Cardiac muscle cell (in vitro differentiated cells and primary cell): ENCODE measurements at regions not wholly inside any gene's neighbourhood (a gene's known extent, or its start where the extent isn't known, plus 50 kb on each side); places are given as distances from the start of the nearest gene placed in this dataset.
A peak's percentile ranks its signal among the peaks of the same experiment; 100 is the strongest.

Source experiments
- DNase-seq, 2 donors: peaks; one replicate each; pipeline versions ENCODE4 v3.0.0 to v3.0.0-alpha.2; 2010 to 2017; ENCODE audit warnings: low read depth in 1 of 2, low spot score in 1 of 2
- H3K27ac ChIP-seq: fragments of 200-600 bp; sonication (generic); 2 replicates; pipeline ENCODE4 v1.5.1; 2016
- H3K27me3 ChIP-seq: fragments of 200-600 bp; sonication (generic); 2 replicates; pipeline ENCODE4 v1.6.0; 2016; ENCODE audit warnings: control low read depth
- H3K36me3 ChIP-seq: fragments of 200-600 bp; sonication (generic); 2 replicates; pipeline ENCODE4 v1.5.1; 2016; ENCODE audit warnings: control low read depth
- H3K4me1 ChIP-seq: fragments of 200-600 bp; sonication (generic); 2 replicates; pipeline ENCODE4 v1.8.1; 2017; ENCODE audit warnings: low read depth, mild to moderate bottlenecking, mixed run types
- H3K4me3 ChIP-seq: fragments of 200-600 bp; sonication (generic); 2 replicates; pipeline ENCODE4 v1.5.1; 2016; ENCODE audit warnings: mild to moderate bottlenecking
- H3K9me3 ChIP-seq: fragments of 200-600 bp; sonication (generic); 2 replicates; pipeline ENCODE4 v1.5.1; 2017; ENCODE audit warnings: low read depth, mild to moderate bottlenecking, control low read depth
- CTCF ChIP-seq: IDR thresholded peaks from 2 replicates; pipeline ENCODE4 v1.5.1; 2012; ENCODE audit warnings: low read depth, mild to moderate bottlenecking, low read length

DNA sequence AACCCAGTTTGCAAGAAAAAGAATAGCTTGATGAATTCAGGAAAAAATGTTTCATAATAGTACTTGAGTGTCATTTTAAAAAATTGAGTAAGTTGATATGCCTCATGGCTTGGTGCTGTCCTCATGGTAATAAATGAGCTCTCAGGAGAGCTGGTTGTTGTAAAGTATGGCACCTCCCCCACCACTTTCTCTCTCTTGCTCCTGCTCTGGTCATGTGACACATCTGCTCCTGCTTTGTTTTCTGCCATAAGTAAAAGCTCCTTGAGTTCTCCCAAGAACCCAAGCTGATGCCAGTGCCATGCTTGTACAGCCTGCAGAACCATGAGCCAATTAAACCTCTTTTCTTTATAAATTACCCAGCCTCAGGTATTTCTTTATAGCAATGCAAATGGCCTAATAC, 108.8 kb upstream of the CRBN start:
- H3K27ac ChIP-seq: no peak overlapping the region
- no peaks in the 10 kb centered on the region for H3K27me3 ChIP-seq
- DNase-seq: peak in 1 of 2 donors; percentile 4
- H3K4me1 ChIP-seq: peaks cover 10% of the 10 kb centered on the region
- H3K36me3 ChIP-seq: no peaks in the 10 kb centered on the region
- no peak overlapping the region for H3K4me3 ChIP-seq
- H3K9me3 ChIP-seq: no peaks in the 10 kb centered on the region
- no peak for TF ChIP-seq CTCF

DNA sequence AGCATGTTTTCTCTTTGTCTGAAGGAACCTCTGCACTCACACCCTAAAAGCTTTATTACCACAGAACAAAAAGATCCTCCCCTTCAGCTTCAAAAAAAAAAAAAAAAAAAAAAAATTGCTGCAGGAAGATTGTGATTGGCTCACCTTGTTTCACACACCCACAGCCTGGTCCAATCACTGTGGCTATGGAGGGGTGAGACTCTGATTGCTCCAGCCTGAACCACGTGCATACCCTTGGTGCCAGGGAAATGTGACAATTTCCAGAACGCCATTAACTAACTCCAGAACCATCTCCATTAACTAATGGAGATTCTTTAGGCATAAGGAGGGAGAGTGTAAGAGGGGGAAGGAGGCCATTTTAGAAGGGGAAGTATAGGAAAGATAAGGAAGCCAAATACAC, 106.5 kb upstream of the CRBN start:
- H3K4me1 ChIP-seq: peaks cover 10% of the 10 kb centered on the region
- H3K4me3 ChIP-seq: no peak overlapping the region
- TF ChIP-seq CTCF: no peak
- H3K36me3 ChIP-seq: no peaks in the 10 kb centered on the region
- H3K9me3 ChIP-seq: no peaks in the 10 kb centered on the region
- H3K27ac ChIP-seq: no peak overlapping the region
- DNase-seq: no peak
- no peaks in the 10 kb centered on the region for H3K27me3 ChIP-seq

- no peaks in the 10 kb centered on the region for H3K36me3 ChIP-seq
- no peaks in the 10 kb centered on the region for H3K9me3 ChIP-seq
- H3K27ac ChIP-seq: no peak overlapping the region
- no peak for TF ChIP-seq CTCF
- H3K4me3 ChIP-seq: no peak overlapping the region
- no peak for DNase-seq
- no peaks in the 10 kb centered on the region for H3K27me3 ChIP-seq
- peaks cover 10% of the 10 kb centered on the region for H3K4me1 ChIP-seq
Observed at GRCh38 chr3:3281024-3281423, 101.5 kb upstream of the CRBN start.

- Histone ChIP-seq H3K36me3 (no peaks in the 10 kb centered on the region), H3K27me3 (no peaks in the 10 kb centered on the region), H3K9me3 (no peaks in the 10 kb centered on the region), H3K27ac (no peak overlapping the region), H3K4me1 (peaks cover 15% of the 10 kb centered on the region), H3K4me3 (no peak overlapping the region)
- DNase-seq: no peak
- TF ChIP-seq CTCF: no peak
Observed at GRCh38 chr3:3280396-3280795, 100.9 kb upstream of the CRBN start.

DNA sequence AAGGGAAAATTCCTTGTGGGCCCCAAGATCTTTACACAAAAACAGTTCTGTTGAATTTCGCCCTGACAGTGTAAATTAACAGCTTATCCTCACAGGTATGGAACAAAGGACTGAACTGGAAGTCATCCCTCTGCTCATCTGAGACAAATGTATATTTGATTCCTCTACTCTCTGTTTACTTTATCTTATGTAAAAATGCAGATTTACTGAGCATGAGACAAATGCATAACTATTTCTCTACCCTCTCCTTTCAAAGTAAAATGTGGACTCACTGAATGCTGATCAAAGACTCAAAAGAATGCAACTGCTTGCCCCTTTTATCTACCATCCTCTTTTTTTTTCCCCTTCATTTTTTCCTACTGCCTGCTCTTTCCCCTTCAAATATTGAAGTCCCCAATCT, 98.6 kb upstream of the CRBN start:
- no peak for DNase-seq
- no peak for TF ChIP-seq CTCF
- Histone ChIP-seq H3K9me3 (no peaks in the 10 kb centered on the region), H3K4me3 (no peak overlapping the region), H3K27me3 (no peaks in the 10 kb centered on the region), H3K4me1 (peaks cover 15% of the 10 kb centered on the region), H3K36me3 (no peaks in the 10 kb centered on the region), H3K27ac (no peak overlapping the region)

GRCh38 chr3:3276630-3277029, 97.1 kb upstream of the CRBN start:
- Histone ChIP-seq H3K9me3 (no peaks in the 10 kb centered on the region), H3K4me3 (no peak overlapping the region), H3K27ac (peak overlapping the region; percentile 7), H3K4me1 (peaks cover 15% of the 10 kb centered on the region), H3K36me3 (no peaks in the 10 kb centered on the region), H3K27me3 (no peaks in the 10 kb centered on the region)
- peak in 1 of 2 donors; percentile 4 for DNase-seq
- TF ChIP-seq CTCF: no peak
